Daoy (cell line): ENCODE measurements at regions not wholly inside any gene's neighbourhood (a gene's known extent, or its start where the extent isn't known, plus 50 kb on each side); places are given as distances from the start of the nearest gene placed in this dataset.
"Not testable (repeated sequence)": the region's sequence is repeated elsewhere in the genome, so short reads cannot be mapped to it uniquely, and the experiment has no call there.

Experiments
- DNase-seq: peaks from one replicate; pipeline ENCODE4 v3.0.0-alpha.2; 2015; ENCODE audit warnings: low read depth

DNA sequence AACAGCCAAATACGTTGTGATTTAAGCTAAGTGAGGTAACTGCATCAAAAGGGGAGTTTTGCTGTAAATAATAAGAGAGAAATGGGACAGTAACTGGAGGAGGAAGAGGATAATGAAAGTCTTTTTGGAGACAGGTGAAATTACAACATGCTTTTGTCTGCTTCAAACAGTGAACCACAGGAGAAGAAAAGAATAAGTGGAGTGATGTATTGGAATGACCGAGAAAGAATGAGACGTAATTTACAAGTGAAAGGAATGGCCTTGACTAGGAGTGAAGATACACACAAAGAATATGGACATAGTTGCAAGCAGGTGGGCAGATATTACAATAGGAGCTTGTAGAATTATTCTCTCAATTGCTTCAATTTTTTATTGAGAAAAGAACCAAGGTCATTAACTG lies 550.8 kb downstream of the DIPK2A start:
- DNase-seq, result no peak

DNA sequence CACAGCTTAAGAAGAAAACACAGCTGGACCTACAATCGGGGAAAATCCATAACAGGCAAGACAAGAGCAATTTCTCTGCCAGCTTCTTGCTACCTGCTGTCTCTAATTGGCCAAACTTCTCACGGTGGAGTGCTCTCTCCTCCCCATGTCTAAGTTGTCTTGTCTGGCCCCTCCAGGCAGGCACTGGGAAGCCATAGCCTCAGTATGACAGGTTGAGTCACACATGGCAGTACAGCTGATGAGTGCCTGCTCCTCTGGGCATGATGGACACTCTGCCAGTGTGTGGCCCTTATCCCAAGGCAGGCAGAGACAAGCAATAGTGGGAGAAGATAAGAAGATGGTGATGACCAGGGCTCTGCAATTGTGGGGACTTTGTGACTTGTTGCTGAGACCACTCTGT lies 551.8 kb downstream of the DIPK2A start:
- DNase-seq, result no peak

DNA sequence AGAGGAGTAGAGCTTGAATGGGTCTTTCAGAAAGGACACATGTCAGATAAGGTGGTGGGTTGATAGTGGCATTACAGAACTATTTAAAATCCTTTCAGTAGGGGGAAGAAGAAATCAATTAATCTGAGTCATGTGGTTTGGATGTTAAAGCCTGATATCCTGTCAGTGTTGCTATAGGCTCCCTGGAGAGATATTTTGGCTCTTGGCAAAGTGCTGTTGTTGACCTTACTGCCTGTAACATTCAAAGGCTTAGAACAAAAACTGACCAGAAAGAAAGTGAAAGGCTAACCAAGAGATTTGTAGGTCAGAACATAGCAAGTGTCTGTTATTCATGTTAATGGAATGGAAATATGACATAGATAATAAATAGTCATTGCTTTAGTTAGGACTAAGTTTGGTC lies 552.9 kb downstream of the DIPK2A start:
- no peak for DNase-seq

DNA sequence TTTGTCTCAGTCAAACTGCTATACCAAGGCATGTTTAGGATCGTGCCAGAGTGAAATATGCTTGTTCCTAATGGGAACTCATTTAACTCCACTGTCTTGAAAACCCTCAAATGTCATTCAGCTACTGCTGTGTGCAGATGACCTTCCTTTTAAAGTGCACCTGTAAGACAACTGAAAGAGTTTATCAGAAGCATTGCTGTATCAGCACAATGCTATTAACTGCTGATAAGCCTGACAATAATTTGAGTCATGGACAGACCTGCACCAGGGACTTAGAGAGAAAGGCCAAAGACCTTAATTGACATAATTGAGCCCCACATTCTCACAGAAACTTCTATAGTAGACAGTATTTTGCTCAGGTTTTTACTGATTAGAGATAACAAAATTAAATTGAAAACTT lies 557.9 kb downstream of the DIPK2A start:
- DNase-seq, result no peak

DNA sequence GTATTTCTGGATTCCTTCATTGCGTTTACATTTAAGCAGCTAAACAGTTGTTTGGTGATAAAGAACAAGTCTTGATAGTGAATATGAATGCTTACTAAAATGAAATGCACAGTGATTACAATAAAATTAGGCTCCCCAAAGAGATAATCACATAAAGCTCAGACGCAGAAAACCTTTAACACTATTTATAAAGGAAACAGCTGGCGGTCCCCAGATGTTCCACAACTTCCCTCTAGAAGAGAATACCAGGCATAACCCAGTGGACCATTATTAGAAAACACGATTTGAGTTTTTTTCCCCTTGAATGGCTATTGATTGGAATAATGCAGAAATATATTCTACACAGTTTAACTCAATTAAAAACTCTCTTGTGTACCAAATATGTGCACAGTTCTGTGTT lies 573.2 kb downstream of the DIPK2A start:
- DNase-seq, result no peak

DNA sequence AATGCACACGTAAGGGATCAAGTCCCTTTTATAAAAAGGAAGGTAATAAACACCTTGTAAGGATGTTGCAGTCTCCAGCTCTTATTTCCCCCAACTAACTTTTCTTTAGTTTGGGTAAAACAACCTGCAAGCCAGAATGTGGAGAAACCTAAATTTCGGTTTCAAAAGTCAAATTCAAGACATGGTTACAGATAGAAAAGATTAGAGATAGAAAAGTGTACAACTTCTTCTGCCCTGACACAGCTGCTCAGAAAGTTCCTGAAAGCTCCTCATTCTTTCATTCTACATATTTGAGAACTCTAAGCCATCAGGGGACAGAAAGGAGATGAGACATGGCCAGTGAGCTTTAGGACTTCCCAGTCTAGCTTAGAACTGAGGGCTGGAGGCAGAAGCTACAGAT lies 574.9 kb downstream of the DIPK2A start:
- DNase-seq, result no peak

DNA sequence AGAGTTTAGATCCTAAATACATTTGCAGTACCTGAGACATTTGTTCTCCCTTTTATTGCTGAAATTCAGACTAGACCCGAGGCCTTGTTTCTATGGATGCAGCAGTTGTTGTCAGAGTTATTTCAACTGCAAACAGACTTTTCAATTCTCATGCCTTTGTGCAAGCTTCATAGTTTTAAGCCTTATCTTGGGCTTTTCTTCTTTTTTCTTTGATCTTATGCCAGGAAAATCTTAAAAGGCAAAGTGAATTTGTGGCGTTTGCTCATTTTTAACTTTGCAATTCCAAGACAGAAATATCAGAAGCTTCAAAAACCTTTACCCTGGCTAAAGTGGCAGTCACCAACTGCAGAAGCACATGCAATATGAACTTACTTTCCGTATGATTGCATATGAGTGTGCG lies 576.7 kb downstream of the DIPK2A start:
- no peak for DNase-seq

DNA sequence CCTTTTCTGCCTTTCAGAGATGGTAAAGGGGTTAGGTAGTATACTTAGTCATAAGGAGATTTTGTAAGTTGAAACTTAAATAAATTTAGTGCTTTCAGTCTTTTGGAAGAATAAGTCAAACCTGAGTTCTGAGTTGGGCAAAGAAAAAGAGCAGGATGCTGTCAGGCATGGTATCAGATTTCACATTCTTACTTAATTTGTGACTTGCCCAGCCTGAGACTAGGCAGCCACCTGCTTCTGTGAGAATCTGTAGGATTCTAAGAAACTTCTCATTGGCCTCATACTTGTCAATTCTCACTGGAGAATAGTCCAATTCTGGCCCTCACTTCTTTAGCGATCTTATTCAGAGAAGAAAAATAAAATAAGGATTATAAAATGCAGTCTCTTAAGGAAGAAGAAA lies 577.5 kb downstream of the DIPK2A start:
- DNase-seq, result no peak

DNA sequence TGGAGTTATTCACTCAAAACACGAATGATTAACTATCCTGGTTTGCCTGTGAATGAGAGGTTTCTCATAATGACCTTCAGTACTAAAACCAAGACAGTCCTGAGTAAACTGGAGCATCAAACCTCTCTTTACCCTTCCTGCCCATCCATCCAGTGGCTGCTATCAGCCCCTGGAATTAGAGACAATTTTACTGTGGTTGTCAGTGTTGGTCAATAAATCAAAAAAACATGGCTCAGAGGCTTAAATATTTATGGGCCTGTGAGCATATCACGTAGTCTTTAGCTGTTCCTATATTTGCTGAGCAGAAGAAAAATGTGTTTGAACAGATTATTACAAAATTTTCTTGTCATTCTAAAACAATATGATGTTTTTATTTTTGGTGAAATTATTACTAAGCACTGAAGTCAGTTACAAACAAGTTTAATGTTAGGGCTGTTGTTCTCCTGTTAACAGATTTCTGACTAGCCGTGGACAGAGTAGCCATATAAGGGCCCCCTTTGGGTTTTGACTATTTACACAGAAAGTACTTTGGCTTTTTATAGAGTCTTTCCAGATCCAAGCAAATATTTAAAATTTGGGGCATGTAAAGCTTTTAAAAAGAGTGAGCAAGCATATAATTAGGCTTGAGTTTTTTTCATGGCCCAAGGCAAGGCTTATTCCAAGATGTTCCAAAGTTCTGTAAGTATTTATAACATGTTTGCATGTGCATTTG lies 580.9 kb downstream of the DIPK2A start:
- DNase-seq, result no peak

DNA sequence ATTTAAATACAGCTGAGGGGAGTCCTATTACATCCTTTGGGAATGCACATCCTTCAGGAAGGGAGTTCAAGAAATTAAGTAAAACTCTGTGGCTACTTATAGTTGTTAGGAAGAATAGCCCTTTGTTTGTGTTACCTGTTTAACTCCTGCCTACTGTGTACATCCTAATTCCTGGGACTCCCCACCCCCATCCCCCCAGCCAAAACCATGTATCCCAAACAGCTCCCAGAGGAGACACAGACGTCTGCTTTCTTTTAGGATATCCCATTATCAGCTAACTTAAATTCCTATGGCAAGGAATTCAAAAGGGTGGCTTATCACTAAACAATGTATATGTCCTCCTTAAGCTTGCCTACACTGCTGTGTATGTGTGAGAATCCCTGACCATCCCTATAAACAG lies 581.7 kb downstream of the DIPK2A start:
- DNase-seq, result no peak

DNA sequence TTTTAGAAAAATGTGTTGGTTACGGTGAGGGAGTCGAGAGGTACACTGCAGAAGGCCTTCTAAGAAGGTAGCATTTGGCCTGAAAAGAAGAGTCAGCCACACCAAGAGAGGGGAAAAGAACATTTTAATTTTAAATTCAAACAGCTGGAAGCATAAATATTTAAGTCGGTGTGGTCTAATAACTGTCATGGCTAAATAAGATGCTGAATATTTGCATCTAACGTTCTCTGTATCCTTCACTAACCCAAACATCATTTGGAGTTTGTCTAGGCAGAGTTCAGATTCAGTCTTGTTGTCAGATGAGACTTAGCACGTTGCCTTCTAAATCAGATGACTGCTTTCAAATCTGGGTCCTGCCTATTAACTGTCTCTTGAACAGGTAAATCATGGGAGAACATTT lies 583.3 kb downstream of the DIPK2A start:
- DNase-seq, result no peak

DNA sequence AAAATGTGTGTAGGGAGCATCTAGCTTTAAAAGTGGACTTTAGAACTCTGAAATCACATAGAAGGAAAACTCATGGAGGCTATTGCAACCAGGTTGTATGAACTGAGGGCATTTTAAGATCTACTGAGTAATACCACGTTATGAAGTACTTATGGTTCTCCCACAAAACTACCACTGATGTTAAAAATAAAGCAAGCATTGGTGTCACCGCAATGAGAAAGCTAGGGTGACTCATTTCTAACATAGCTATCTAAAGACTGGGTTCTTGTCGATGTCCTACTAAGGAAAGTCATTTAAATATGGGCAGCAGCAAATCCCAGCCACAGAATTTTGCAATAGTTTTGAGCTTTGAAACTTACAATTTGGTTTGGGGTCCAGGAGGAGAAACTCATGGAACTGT lies 584.8 kb downstream of the DIPK2A start:
- no peak for DNase-seq

DNA sequence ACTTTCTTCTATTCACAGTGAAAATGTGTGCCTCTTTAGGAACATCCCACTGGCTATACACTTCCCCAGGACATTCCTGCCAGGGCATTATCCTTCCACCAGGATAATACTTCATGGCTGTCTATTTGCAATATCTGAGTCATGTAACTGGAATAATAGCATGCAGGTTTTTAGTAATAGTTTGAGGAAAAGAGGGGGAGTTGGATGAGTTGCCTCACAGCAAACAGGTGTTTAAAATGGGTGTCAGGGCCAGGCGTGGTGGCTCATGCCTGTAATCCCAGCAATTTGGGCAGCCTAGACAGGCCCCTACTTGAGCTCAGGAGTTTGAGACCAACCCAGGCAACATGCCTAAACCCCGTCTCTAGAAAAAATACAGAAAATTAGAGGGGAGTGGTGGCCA lies 585.9 kb downstream of the DIPK2A start:
- DNase-seq, result no peak

DNA sequence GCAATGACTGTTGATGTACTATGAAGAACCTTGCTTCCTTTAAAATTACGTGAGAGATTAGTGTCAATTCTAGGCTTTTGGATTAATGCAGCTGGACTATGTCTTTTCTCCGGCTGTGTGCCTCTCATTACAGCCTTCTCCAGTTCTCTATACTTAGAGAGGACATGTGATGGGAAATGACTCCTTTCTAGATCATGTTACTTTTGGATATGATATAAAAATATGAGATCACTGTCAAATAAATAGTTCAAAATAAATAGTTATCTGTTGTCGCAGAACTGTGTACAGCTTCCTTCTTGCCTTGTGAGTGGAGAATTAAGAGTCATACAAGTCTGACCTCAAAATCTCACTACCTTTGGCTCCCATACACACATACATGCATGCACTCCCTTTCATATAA lies 592.4 kb downstream of the DIPK2A start:
- DNase-seq, result no peak

DNA sequence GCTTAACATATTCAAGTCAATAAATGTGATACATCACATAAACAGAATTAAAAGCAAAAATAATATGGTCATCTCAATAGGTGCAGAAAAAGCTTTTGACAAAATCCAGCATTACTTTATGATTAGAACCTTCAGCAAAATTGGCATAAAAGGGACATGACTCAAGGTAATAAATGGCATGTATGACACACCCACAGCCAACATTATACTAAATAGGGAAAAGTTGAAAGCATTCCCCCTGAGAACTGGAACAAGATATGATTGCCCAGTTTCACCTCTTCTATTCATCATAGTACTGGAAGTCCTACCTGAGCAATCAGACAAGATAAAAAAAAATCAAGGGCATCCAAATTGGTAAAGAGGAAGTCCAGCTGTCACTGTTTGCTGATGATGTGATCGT lies 594.7 kb downstream of the DIPK2A start:
- no peak for DNase-seq

DNA sequence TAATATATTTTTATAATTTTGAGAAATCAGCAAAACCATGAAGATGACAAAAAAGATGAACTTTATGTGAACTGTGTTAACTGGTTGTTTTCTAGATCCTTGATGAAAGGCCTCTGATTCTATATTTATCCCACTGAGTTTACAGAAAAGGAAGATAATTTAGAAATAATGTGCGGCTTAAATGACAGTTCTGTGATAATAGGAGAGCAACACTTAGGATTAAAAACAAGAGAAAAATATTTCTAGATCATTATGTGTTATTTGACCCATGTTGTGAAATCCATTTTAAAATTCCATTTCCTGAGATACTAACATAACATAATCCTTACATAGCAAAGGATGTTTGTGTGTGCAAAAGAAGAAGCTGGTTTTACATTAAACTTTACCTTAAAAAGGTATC lies 598.0 kb downstream of the DIPK2A start:
- DNase-seq, result no peak

DNA sequence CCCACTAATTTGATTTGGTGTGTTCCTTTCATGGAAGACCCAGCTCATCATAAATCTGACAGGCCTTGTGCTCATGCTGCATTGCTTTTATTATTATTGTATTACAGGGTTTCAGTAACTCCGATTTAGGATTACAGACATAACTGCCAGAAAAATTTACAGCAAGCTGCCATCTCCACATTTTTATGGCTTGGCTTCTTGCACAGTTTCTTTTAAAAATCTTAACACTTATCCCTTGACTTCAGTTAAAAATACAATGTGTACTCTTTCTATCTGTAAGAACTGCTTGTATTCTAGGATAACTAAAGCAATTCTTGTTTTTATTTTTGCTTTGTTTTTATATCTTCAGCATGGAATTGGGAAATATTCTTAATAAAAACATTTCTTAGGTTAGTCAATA lies 612.2 kb downstream of the DIPK2A start:
- no peak for DNase-seq

DNA sequence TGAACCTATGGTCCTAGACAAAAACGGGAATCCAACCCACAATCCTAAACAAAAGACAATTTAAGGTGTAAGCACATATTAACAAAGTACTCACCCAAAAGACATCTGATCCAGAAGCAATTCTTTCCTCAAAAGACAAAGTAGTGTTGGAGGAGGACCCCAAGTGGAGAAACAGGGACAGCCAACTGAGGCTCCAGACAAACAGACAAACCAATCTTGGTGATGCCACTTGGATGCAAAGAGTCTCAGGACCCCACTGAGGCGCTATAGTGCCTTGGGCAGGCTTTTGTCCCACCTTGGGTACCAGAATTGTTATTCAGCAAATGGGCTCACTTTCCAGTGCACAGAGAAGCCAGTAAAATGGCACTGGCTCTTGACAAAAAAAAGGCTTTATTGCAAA lies 613.8 kb downstream of the DIPK2A start:
- no peak for DNase-seq

DNA sequence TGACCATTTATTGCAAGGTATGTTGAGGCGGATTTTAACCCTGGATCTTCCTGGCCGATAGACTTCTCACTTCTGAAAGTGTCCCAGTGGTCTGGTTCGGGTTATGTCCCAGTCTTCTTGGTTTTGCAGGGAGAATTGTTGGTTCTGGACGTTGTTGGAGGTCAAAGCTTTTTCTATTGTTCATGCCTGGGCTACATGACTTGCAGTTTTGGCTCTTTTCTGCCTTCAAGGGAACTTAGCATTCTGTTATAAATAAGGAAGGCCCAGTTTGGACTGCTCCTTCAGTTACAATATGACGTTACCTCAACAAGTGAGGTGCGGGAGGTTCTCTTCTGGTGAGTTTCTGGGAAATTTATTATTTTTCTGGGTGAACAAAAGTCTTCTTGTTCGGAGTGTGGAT lies 614.3 kb downstream of the DIPK2A start:
- DNase-seq, result no peak

DNA sequence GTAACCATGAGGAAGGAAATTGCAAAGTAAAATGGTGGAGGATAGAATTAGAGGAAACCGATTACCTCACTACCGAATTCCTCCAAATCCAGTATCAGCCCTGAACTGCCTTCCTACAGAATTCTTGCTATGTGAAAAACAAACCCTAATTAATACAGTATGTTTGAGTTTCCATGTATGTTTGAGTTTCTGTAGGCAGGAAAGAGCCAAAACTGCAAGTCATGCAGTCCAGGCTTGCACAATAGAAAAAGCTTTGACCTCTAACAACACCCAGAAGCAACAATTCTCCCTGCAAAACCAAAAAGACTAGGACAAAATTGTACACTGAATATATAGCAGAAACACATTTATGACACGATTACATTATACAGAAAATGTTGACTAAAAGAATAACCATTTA lies 614.8 kb downstream of the DIPK2A start:
- DNase-seq, result no peak

DNA sequence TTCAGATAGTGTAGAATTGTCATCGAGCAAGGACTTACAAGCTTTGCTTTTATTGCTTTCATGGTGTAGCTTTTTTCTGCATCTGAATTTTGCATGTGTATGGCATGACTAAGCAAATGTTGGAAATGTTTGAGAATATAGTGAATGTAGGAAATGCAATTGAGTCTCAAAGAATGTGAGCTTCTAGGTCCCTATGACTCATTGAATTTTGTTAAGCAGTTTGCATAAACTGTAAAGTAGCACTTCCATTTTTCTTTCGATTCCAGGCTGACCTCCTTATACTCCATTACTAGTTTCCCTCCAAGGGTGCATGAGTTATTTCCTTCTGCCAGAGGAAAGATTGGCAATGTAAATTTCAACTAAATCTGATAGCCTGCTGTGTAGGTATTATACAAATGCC lies 619.2 kb downstream of the DIPK2A start:
- DNase-seq, result no peak

DNA sequence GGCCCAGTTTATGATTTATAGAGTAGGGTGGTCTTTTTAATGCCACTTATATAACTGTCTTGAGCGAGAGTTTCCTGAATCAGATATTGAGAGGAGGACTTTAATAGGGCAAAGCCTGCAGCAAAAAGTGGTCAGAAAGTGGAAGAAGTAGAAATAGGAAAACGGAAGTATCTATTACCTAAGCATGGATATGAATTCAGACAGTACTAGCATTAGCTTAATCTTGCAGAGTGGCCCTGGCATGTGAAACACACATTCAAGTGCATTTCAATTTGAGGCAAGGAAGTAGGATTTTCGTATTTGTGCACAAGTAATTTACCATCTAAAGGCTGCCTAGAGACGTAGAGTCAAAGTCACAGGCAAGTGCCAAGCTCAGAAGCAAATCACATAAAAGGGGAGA lies 622.3 kb downstream of the DIPK2A start:
- DNase-seq, result no peak

DNA sequence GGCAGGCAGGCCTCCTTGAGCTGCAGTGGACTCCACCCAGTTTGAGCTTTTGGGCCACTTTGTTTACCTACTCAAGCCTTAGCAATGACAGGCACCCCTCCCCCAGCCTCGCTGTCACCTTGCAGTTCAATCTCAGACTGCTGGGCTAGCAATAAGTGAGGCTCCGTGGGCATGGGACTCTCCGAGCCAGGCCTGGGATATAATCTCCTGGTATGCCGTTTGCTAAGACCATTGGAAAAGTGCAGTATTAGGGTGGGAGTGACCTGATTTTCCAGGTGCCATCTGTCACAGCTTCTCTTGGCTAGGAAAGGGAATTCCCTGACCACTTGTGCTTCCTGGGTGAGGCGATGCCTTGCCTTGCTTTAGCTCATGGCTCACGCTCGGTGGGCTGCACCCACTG lies 648.6 kb downstream of the DIPK2A start:
- DNase-seq, result not testable (repeated sequence)

DNA sequence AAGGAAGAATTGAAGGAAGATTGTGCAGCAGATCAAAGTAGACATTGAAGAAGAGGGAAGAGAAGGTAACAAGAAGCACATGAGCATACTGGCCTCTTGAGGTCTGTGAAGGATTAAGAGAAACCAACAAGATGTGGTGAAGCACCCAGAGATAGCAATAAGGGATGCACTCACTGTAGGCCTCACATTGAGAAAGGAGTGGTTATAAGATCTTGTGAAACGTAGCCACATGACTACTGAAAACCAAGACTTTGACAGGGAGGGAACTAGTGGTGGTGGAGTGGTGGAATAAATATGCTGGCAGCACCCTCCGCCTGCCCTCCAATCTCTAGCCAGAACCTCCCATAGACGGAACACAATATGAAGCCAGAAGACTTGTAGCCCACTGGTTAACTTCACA lies 651.2 kb downstream of the DIPK2A start:
- no peak for DNase-seq

DNA sequence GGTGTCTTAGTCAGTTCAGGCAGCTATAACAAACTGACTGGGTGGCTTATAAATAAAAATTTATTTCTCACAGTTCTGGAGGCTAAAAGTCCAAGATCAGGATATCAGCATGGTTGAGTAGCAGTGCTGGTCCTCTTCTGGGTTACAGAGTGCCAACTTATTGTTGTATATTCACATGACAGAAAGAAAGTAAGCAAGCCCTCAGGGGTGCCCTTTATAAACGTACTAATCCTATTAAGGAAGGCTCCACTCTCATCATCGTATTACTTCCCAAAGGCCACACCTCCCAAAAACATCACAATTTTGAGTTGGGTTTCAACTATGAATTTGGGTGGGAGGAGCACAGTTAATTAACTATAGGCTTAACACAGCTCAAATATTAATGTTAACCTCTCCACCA lies 653.0 kb downstream of the DIPK2A start:
- DNase-seq, result no peak
